IMR-90 (cell line): ENCODE measurements at regions not wholly inside any gene's neighbourhood (a gene's known extent, or its start where the extent isn't known, plus 50 kb on each side); places are given as distances from the start of the nearest gene placed in this dataset.

ENCODE experiments used
- ATAC-seq: fragments of 200-7000 bp; cut with Tn5 transposase; 2 replicates; pipeline ENCODE4 v1.9.1; 2020; ENCODE audit warnings: low read depth, mild to moderate bottlenecking, moderate library complexity
- BruUV-seq: library from RNA; stranded (reverse); fragments of 400-500 nt; replicated peaks from 2 replicates; lab custom pipeline; 2021; lab: Mats Ljungman, UMichigan
- CTCF ChIA-PET: fragments of 300-600 bp; formaldehyde crosslinking; extraction: SDS; loops from one replicate; lab custom pipeline; 2021; ENCODE audit warnings: antibody characterized with exemption; lab: Yijun Ruan, JAX
- POLR2A ChIA-PET: fragments of 300-600 bp; sonication (Branson Sonifier 250); formaldehyde crosslinking; loops from one replicate; lab custom pipeline; 2022; ENCODE audit warnings: antibody characterized with exemption; ENCODE audit not compliant: unreplicated experiment; lab: Charles Lee
- DNase-seq: peaks from one replicate; pipeline ENCODE4 v3.0.0; 2013
- H2AFZ ChIP-seq: replicated peaks from 2 replicates; pipeline ENCODE3; 2013; ENCODE audit warnings: low read length, mild to moderate bottlenecking; ENCODE audit not compliant: poor library complexity
- H2AK5ac ChIP-seq: 2 replicates; pipeline ENCODE4 v1.6.1; 2013; ENCODE audit warnings: low read depth, low read length, inconsistent platforms
- H2AK9ac ChIP-seq: replicated peaks from 2 replicates; pipeline ENCODE3; 2013; ENCODE audit warnings: mild to moderate bottlenecking, low read depth, low read length, moderate library complexity; ENCODE audit not compliant: poor library complexity
- H2BK120ac ChIP-seq: 2 replicates; pipeline ENCODE4 v1.6.1; 2013; ENCODE audit warnings: low read depth, low read length, inconsistent platforms
- H2BK15ac ChIP-seq: 3 replicates; pipeline ENCODE4 v1.6.1; 2013; ENCODE audit warnings: low read depth, low read length, inconsistent platforms
- H2BK20ac ChIP-seq: 2 replicates; pipeline ENCODE4 v1.6.1; 2013; ENCODE audit warnings: low read depth, mild to moderate bottlenecking, inconsistent platforms, low read length, moderate library complexity
- H2BK5ac ChIP-seq: 2 replicates; pipeline ENCODE4 v1.6.1; 2013; ENCODE audit warnings: mild to moderate bottlenecking, low read depth, low read length, inconsistent platforms; ENCODE audit not compliant: poor library complexity, severe bottlenecking
- H3K14ac ChIP-seq: replicated peaks from 2 replicates; pipeline ENCODE4 v1.6.1; 2013; ENCODE audit warnings: low read depth, low read length, inconsistent platforms
- H3K18ac ChIP-seq: 2 replicates; pipeline ENCODE4 v1.6.1; 2013; ENCODE audit warnings: low read depth, low read length, control low read depth
- H3K23ac ChIP-seq: 2 replicates; pipeline ENCODE4 v1.6.1; 2013; ENCODE audit warnings: low read depth, low read length, inconsistent platforms
- H3K27ac ChIP-seq: 2 replicates; pipeline ENCODE4 v1.5.1; 2013; ENCODE audit warnings: mild to moderate bottlenecking, control low read depth, low read length; ENCODE audit not compliant: insufficient read depth
- H3K27me3 ChIP-seq: 2 replicates; pipeline ENCODE4 v1.6.1; 2013; ENCODE audit warnings: low read length; ENCODE audit not compliant: control insufficient read depth, insufficient read depth
- H3K36me3 ChIP-seq: 2 replicates; pipeline ENCODE4 v1.6.1; 2013; ENCODE audit warnings: low read length, mixed read lengths; ENCODE audit not compliant: control insufficient read depth, insufficient read depth
- H3K4ac ChIP-seq: 2 replicates; pipeline ENCODE4 v1.6.1; 2013; ENCODE audit warnings: low read depth, low read length, inconsistent platforms
- H3K4me1 ChIP-seq: 2 replicates; pipeline ENCODE4 v1.6.1; 2013; ENCODE audit warnings: low read length, mixed read lengths; ENCODE audit not compliant: control insufficient read depth, insufficient read depth
- H3K4me2 ChIP-seq: 2 replicates; pipeline ENCODE4 v1.6.1; 2013; ENCODE audit warnings: low read depth, mild to moderate bottlenecking, control low read depth, low read length, moderate library complexity
- H3K4me3 ChIP-seq: 2 replicates; pipeline ENCODE4 v1.5.1; 2013; ENCODE audit warnings: low read depth, mild to moderate bottlenecking, control low read depth, low read length, moderate library complexity; ENCODE audit not compliant: insufficient read depth
- H3K56ac ChIP-seq: 2 replicates; pipeline ENCODE4 v1.6.1; 2013; ENCODE audit warnings: low read length, inconsistent platforms; ENCODE audit not compliant: insufficient read depth; ENCODE audit errors: extremely low read depth
- H3K79me1 ChIP-seq, 2 experiments: 2 replicates each; pipeline ENCODE4 v1.6.1; 2013; ENCODE audit warnings: low read length in 2 of 2, inconsistent platforms in 1 of 2, low read depth in 1 of 2
- H3K9ac ChIP-seq: 2 replicates; pipeline ENCODE4 v1.6.1; 2013; ENCODE audit warnings: low read depth, low read length, control low read depth
- H3K9me1 ChIP-seq: 2 replicates; pipeline ENCODE4 v1.6.1; 2013; ENCODE audit warnings: low read length, inconsistent platforms; ENCODE audit not compliant: insufficient read depth
- H3K9me3 ChIP-seq: 2 replicates; pipeline ENCODE4 v1.6.1; 2013; ENCODE audit warnings: low read length; ENCODE audit not compliant: control insufficient read depth, insufficient read depth
- H4K20me1 ChIP-seq: 2 replicates; pipeline ENCODE4 v1.6.1; 2013; ENCODE audit warnings: low read length, inconsistent platforms; ENCODE audit not compliant: insufficient read depth
- H4K5ac ChIP-seq: 2 replicates; pipeline ENCODE4 v1.6.1; 2013; ENCODE audit warnings: mild to moderate bottlenecking, low read depth, low read length, control low read depth
- H4K8ac ChIP-seq, 2 experiments: 2 replicates each; pipeline ENCODE4 v1.6.1; 2013; ENCODE audit warnings: low read depth in 2 of 2, low read length in 2 of 2, control low read depth in 1 of 2, inconsistent platforms in 1 of 2
- H4K91ac ChIP-seq: 2 replicates; pipeline ENCODE4 v1.6.1; 2013; ENCODE audit warnings: low read depth, low read length, inconsistent platforms; ENCODE audit not compliant: insufficient read depth
- BHLHE40 ChIP-seq: fragments of 150-350 bp; IDR thresholded peaks from 2 replicates; pipeline ENCODE4 v1.6.1; 2016; ENCODE audit warnings: mild to moderate bottlenecking, low read depth, low read length
- CEBPB ChIP-seq: IDR thresholded peaks from 2 replicates; pipeline ENCODE4 v1.6.1; 2012; ENCODE audit warnings: low read depth, low read length, improper control_type of control experiment
- CHD1 ChIP-seq: IDR thresholded peaks from 2 replicates; pipeline ENCODE4 v1.6.1; 2012; ENCODE audit warnings: low read depth, low read length, improper control_type of control experiment
- CTCF ChIP-seq: conservative IDR thresholded peaks from 2 replicates; pipeline ENCODE4 v1.5.1; 2012; ENCODE audit warnings: mild to moderate bottlenecking, low read depth, low read length, improper control_type of control experiment
- FOS ChIP-seq: fragments of 150-350 bp; IDR thresholded peaks from 2 replicates; pipeline ENCODE4 v1.6.1; 2016; ENCODE audit warnings: low read depth, low read length
- MAFK ChIP-seq: IDR thresholded peaks from 2 replicates; pipeline ENCODE4 v1.6.1; 2012; ENCODE audit warnings: low read depth, low read length, improper control_type of control experiment
- MAZ ChIP-seq: IDR thresholded peaks from 2 replicates; pipeline ENCODE4 v1.6.1; 2012; ENCODE audit warnings: low read depth, mild to moderate bottlenecking, low read length, improper control_type of control experiment, moderate library complexity, borderline replicate concordance
- MXI1 ChIP-seq: IDR thresholded peaks from 2 replicates; pipeline ENCODE4 v1.6.1; 2012; ENCODE audit warnings: low read depth, mild to moderate bottlenecking, low read length, moderate library complexity, borderline replicate concordance
- NFE2L2 ChIP-seq: fragments of 150-350 bp; IDR thresholded peaks from 2 replicates; pipeline ENCODE4 v1.6.1; 2016; ENCODE audit warnings: low read depth, mild to moderate bottlenecking, low read length
- POLR2A ChIP-seq: IDR thresholded peaks from 2 replicates; pipeline ENCODE4 v1.6.1; 2012; ENCODE audit warnings: mild to moderate bottlenecking, low read depth, low read length
- RAD21 ChIP-seq: IDR thresholded peaks from 2 replicates; pipeline ENCODE4 v1.6.1; 2012; ENCODE audit warnings: low read length, improper control_type of control experiment
- RCOR1 ChIP-seq: IDR thresholded peaks from 2 replicates; pipeline ENCODE4 v1.6.1; 2012; ENCODE audit warnings: mild to moderate bottlenecking, low read length, improper control_type of control experiment; ENCODE audit not compliant: insufficient replicate concordance
- RFX5 ChIP-seq: IDR thresholded peaks from 2 replicates; pipeline ENCODE4 v1.8.0; 2012; ENCODE audit warnings: low read depth, mild to moderate bottlenecking, low read length, moderate library complexity
- SMC3 ChIP-seq: fragments of 150-350 bp; IDR thresholded peaks from 2 replicates; pipeline ENCODE4 v1.6.1; 2016; ENCODE audit warnings: low read depth, mild to moderate bottlenecking, antibody characterized with exemption, low read length, moderate library complexity
- WGBS, 2 experiments: methylation state at CpG; one replicate each; pipeline versions ENCODE4 v1.1.5 to v1.1.7; 2013; ENCODE audit warnings: missing lambda C conversion rate in 2 of 2; ENCODE audit not compliant: insufficient read length in 1 of 2; ENCODE audit errors: extremely low coverage in 2 of 2; 5-methylcytosine and 5-hydroxymethylcytosine counted together
- dilution Hi-C: fragments of 300-500 bp; cut with HindIII; formaldehyde crosslinking; loops from one replicate; pipeline ENCODE4 v1.14.3; 2018; ENCODE audit warnings: low sequenced_read_pairs; ENCODE audit not compliant: unreplicated experiment
- in situ Hi-C: fragments of 300-500 bp; cut with MboI; formaldehyde crosslinking; loops from 3 replicates; pipeline ENCODE4 v1.14.3; 2019; ENCODE audit warnings: low sequenced_read_pairs, inconsistent platforms, mixed read lengths
- intact Hi-C: fragments of 100-400 bp; cut with micrococcal nuclease; formaldehyde crosslinking; loops from 2 replicates; pipeline ENCODE4 v1.10.0; 2022
- TF ChIP-seq, protein P1 (sequence below): fragments of 150-350 bp; IDR thresholded peaks from 2 replicates; pipeline ENCODE4 v1.6.1; 2016; ENCODE audit warnings: low read depth, mild to moderate bottlenecking, low read length, moderate library complexity, borderline replicate concordance
- TF ChIP-seq, protein P2 (sequence below): fragments of 150-350 bp; IDR thresholded peaks from 2 replicates; pipeline ENCODE4 v1.6.1; 2017; ENCODE audit warnings: mild to moderate bottlenecking, antibody characterized with exemption, low read length, low read depth

DNA sequence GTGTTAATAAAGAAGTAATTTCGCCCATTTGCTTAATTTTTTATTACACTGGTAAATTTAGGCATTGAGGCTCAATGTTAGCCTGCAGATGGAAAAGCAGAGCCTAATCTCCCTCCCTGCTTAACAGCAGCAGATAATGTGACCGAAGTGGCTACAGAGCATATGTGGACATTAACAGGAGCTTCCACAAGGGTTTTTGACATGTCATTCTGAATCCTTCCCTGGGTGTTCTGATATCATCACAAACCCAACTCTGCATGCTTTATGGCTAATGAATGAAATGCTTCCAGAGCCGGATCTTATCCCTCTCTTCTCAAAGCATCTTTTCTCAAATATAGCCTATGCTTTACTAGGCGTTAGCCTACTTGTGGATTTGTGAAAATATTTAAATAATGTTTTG is 208.6 kb downstream of the CAAP1 start:
- dilution Hi-C loops (no loop called here), in situ Hi-C loops (no loop called here)

More for the DNA sequence above, 208.6 kb downstream of the CAAP1 start:
- Histone ChIP-seq H2BK5ac (no peak overlapping the region), H3K56ac (no peak overlapping the region), H2BK120ac (no peak overlapping the region), H4K91ac (no peak overlapping the region), H3K4me1 (no peaks in the 10 kb centered on the region), H4K8ac (no peak overlapping the region), H2BK15ac (no peak overlapping the region), H3K18ac (no peak overlapping the region), H3K4me2 (no peak overlapping the region), H3K23ac (no peak overlapping the region), H3K4ac (no peak overlapping the region), H3K27me3 (no peaks in the 10 kb centered on the region), H3K9me3 (no peaks in the 10 kb centered on the region), H4K5ac (no peak overlapping the region), H2AK9ac (no peak overlapping the region), H3K14ac (no peak overlapping the region), H2AFZ (no peak overlapping the region), H3K4me3 (no peak overlapping the region), H3K9me1 (no peaks in the 10 kb centered on the region), H2BK20ac (no peak overlapping the region), H2AK5ac (no peak overlapping the region), H3K79me1 (no peaks in the 10 kb centered on the region), H3K27ac (no peak overlapping the region), H3K36me3 (no peaks in the 10 kb centered on the region), H3K9ac (no peak overlapping the region), H4K20me1 (no peaks in the 10 kb centered on the region)
- ATAC-seq, result no peak
- WGBS, 2 experiments, result no CpG with 5 or more reads among the region's 4 CpGs
- TF ChIP-seq NFE2L2, result no peak
- TF ChIP-seq SMC3, result no peak
- TF ChIP-seq, protein P1, sequence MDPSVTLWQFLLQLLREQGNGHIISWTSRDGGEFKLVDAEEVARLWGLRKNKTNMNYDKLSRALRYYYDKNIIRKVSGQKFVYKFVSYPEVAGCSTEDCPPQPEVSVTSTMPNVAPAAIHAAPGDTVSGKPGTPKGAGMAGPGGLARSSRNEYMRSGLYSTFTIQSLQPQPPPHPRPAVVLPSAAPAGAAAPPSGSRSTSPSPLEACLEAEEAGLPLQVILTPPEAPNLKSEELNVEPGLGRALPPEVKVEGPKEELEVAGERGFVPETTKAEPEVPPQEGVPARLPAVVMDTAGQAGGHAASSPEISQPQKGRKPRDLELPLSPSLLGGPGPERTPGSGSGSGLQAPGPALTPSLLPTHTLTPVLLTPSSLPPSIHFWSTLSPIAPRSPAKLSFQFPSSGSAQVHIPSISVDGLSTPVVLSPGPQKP, result no peak
- no peak for TF ChIP-seq CHD1
- no peak for TF ChIP-seq BHLHE40
- no peak for TF ChIP-seq MAZ
- TF ChIP-seq, protein P2, sequence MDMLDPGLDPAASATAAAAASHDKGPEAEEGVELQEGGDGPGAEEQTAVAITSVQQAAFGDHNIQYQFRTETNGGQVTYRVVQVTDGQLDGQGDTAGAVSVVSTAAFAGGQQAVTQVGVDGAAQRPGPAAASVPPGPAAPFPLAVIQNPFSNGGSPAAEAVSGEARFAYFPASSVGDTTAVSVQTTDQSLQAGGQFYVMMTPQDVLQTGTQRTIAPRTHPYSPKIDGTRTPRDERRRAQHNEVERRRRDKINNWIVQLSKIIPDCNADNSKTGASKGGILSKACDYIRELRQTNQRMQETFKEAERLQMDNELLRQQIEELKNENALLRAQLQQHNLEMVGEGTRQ, result no peak
- TF ChIP-seq MAFK, result no peak
- TF ChIP-seq RFX5, result no peak
- no peak for TF ChIP-seq RCOR1
- no peak for TF ChIP-seq FOS
- TF ChIP-seq CTCF, result no peak
- no peak for TF ChIP-seq POLR2A
- no peak for TF ChIP-seq RAD21
- no peak for TF ChIP-seq MXI1
- no peak for TF ChIP-seq CEBPB
- no peak for DNase-seq
- BruUV-seq, result no TSS peak
- ChIA-PET CTCF (no interaction called here), POLR2A (no interaction called here)
- intact Hi-C loops, result no loop called here
